Mesenchymal stem cell (in vitro differentiated cells and primary cell): ENCODE measurements at regions not wholly inside any gene's neighbourhood (a gene's known extent, or its start where the extent isn't known, plus 50 kb on each side); places are given as distances from the start of the nearest gene placed in this dataset. TPM values are rescaled to one million over a fixed set of nuclear protein-coding genes. Genes with fewer than 3 reads are reported as not detected.

Experiments used
- small RNA-seq: library from polyadenylated mRNA; stranded (forward); fragments of <200 nt; extraction: miRNeasy Mini kit (QIAGEN cat#:217004); gene quantifications from one replicate; pipeline ENCODE3, GENCODE V24; 2013; ENCODE audit warnings: low read depth

Small RNAs in the stretch of these regions (small RNA-seq; reads per million reads assigned to genes)
- not detected for gene RNU6-684P
